HCT116 (cell line): ENCODE measurements at regions not wholly inside any gene's neighbourhood (a gene's known extent, or its start where the extent isn't known, plus 50 kb on each side); places are given as distances from the start of the nearest gene placed in this dataset.

Source experiments
- ATAC-seq: fragments of 200-7000 bp; cut with Tn5 transposase; 2 replicates; pipeline ENCODE4 v1.9.1; 2020; ENCODE audit warnings: mild to moderate bottlenecking, moderate library complexity
- BruUV-seq: library from RNA; stranded (reverse); fragments of 400-500 nt; replicated peaks from 2 replicates; lab custom pipeline; 2021; lab: Mats Ljungman, UMichigan
- CTCF ChIA-PET: fragments of 300-600 bp; sonication (Branson Sonifier 250); formaldehyde crosslinking; loops from one replicate; lab custom pipeline; 2021; ENCODE audit warnings: antibody characterized with exemption; lab: Charles Lee
- POLR2A ChIA-PET: fragments of 300-600, 350-600 bp; sonication (Branson Sonifier 250); formaldehyde crosslinking; loops from one replicate; lab custom pipeline; 2021; ENCODE audit warnings: antibody characterized with exemption; lab: Charles Lee
- RAD21 ChIA-PET, 2 experiments: fragments of 300-600 bp; sonication (Branson Sonifier 250); formaldehyde crosslinking; loops; one replicate each; lab custom pipeline; 2023; ENCODE audit warnings: low total read pairs in 2 of 2; ENCODE audit not compliant: uncharacterized antibody in 2 of 2, unreplicated experiment in 2 of 2, low non-redundant PET in 1 of 2; lab: Charles Lee
- DNase-seq: peaks from one replicate; pipeline ENCODE4 v3.0.0-alpha.2; 2010; ENCODE audit warnings: low read depth, low spot score
- H2AFZ ChIP-seq: fragments of 200-600 bp; shearing (Covaris generic), sonication (generic); 2 replicates; pipeline ENCODE4 v1.6.1; 2017; ENCODE audit warnings: low read depth, mixed run types, mixed read lengths, antibody characterized with exemption, low read length; ENCODE audit not compliant: poor library complexity, severe bottlenecking
- H3K27ac ChIP-seq: 2 replicates; pipeline ENCODE4 v1.5.1; 2012; ENCODE audit warnings: low read depth, low read length
- H3K27me3 ChIP-seq: fragments of 200-600 bp; sonication (generic); 2 replicates; pipeline ENCODE4 v1.6.1; 2016; ENCODE audit warnings: mixed run types, low read length, mixed read lengths; ENCODE audit not compliant: insufficient read depth
- H3K36me3 ChIP-seq, 2 experiments: fragments of 200-500 bp in 1 of 2; fragments of 200-600 bp in 1 of 2; sonication (Bioruptor generic) in 1 of 2; sonication (generic) in 1 of 2; 2 replicates each; pipeline versions ENCODE4 v1.5.1 to v1.6.1; 2014 to 2016; ENCODE audit warnings: low read length in 2 of 2, inconsistent platforms in 1 of 2, mixed read lengths in 1 of 2, mixed run types in 1 of 2; ENCODE audit not compliant: insufficient read depth in 2 of 2, control insufficient read depth in 1 of 2
- H3K4me1 ChIP-seq, 2 experiments: fragments of 200-600 bp in 1 of 2; sonication (generic) in 1 of 2; 2 replicates each; pipeline versions ENCODE4 v1.5.1 to v1.6.1; 2012 to 2017; ENCODE audit warnings: low read length in 2 of 2, inconsistent platforms in 1 of 2, mild to moderate bottlenecking in 1 of 2, mixed read lengths in 1 of 2, mixed run types in 1 of 2, moderate library complexity in 1 of 2; ENCODE audit not compliant: insufficient read depth in 2 of 2, control insufficient read depth in 1 of 2
- H3K4me2 ChIP-seq: fragments of 200-600 bp; sonication (generic); 2 replicates; pipeline ENCODE4 v1.6.1; 2017; ENCODE audit warnings: mixed run types, low read length, mixed read lengths
- H3K4me3 ChIP-seq, 2 experiments: fragments of 200-600 bp in 1 of 2; sonication (generic) in 1 of 2; replicated peaks in 1 of 2; 2 replicates each; pipeline ENCODE4 v1.5.1; 2011 to 2016; ENCODE audit warnings: low read length in 2 of 2, control low read depth in 1 of 2, low read depth in 1 of 2, mild to moderate bottlenecking in 1 of 2, mixed read lengths in 1 of 2, mixed run types in 1 of 2
- H3K79me2 ChIP-seq: fragments of 200-600 bp; sonication (generic); 2 replicates; pipeline ENCODE4 v1.6.1; 2017; ENCODE audit warnings: mild to moderate bottlenecking, mixed run types, low read length, moderate library complexity, mixed read lengths; ENCODE audit not compliant: insufficient read depth
- H3K9ac ChIP-seq: fragments of 200-600 bp; sonication (generic); 2 replicates; pipeline ENCODE4 v1.6.1; 2016; ENCODE audit warnings: low read length, mixed read lengths
- H3K9me2 ChIP-seq: fragments of 200-600 bp; sonication (generic), shearing (Covaris generic); 2 replicates; pipeline ENCODE4 v1.6.1; 2017; ENCODE audit warnings: mixed run types, mild to moderate bottlenecking, moderate library complexity; ENCODE audit not compliant: insufficient read depth
- H3K9me3 ChIP-seq, 2 experiments: fragments of 200-500 bp in 1 of 2; fragments of 200-600 bp in 1 of 2; sonication (Bioruptor generic) in 1 of 2; sonication (generic) in 1 of 2; 2 replicates each; pipeline ENCODE4 v1.6.1; 2014 to 2017; ENCODE audit warnings: low read length in 2 of 2, mixed read lengths in 2 of 2, inconsistent platforms in 1 of 2, low read depth in 1 of 2, mild to moderate bottlenecking in 1 of 2, mixed run types in 1 of 2, moderate library complexity in 1 of 2; ENCODE audit not compliant: control insufficient read depth in 1 of 2, insufficient read depth in 1 of 2
- H4K20me1 ChIP-seq: fragments of 200-600 bp; sonication (generic), shearing (Covaris generic); 2 replicates; pipeline ENCODE4 v1.6.1; 2017; ENCODE audit warnings: mixed run types, mild to moderate bottlenecking, moderate library complexity; ENCODE audit not compliant: insufficient read depth
- ATF3 ChIP-seq: IDR thresholded peaks from 2 replicates; pipeline ENCODE4 v1.6.1; 2012
- CBX3 ChIP-seq: IDR thresholded peaks from 2 replicates; pipeline ENCODE4 v1.6.1; 2012; ENCODE audit warnings: low read depth
- CTCF ChIP-seq, 3 experiments: fragments of 200-600 bp in 1 of 3; sonication (generic) in 1 of 3; IDR thresholded peaks in 2 of 3; conservative IDR thresholded peaks in 1 of 3; 2 replicates each; pipeline ENCODE4 v1.5.1; 2012 to 2017; ENCODE audit warnings: low read depth in 2 of 3, low read length in 2 of 3, antibody characterized with exemption in 1 of 3, borderline replicate concordance in 1 of 3, control low read depth in 1 of 3, mild to moderate bottlenecking in 1 of 3, mixed read lengths in 1 of 3, mixed run types in 1 of 3, moderate library complexity in 1 of 3; ENCODE audit not compliant: insufficient read depth in 1 of 3
- ELF1 ChIP-seq: IDR thresholded peaks from 2 replicates; pipeline ENCODE4 v1.6.1; 2012; ENCODE audit warnings: low read depth, borderline replicate concordance
- EZH2phosphoT487 ChIP-seq: fragments of 200-600 bp; IDR thresholded peaks from 2 replicates; pipeline ENCODE4 v1.6.1; 2018; ENCODE audit warnings: antibody characterized with exemption, borderline replicate concordance
- POLR2AphosphoS5 ChIP-seq: IDR thresholded peaks from 2 replicates; pipeline ENCODE4 v1.6.1; 2011; ENCODE audit warnings: mild to moderate bottlenecking, low read depth, low read length, moderate library complexity
- RAD21 ChIP-seq: IDR thresholded peaks from 2 replicates; pipeline ENCODE4 v1.6.1; 2012; ENCODE audit warnings: low read depth, mild to moderate bottlenecking
- SIN3A ChIP-seq: IDR thresholded peaks from 2 replicates; pipeline ENCODE4 v1.6.1; 2012; ENCODE audit warnings: low read depth
- SP1 ChIP-seq: IDR thresholded peaks from 2 replicates; pipeline ENCODE4 v1.6.1; 2012; ENCODE audit warnings: low read depth
- TCF7L2 ChIP-seq: IDR thresholded peaks from 2 replicates; pipeline ENCODE4 v1.7.0; 2011; ENCODE audit warnings: borderline replicate concordance, inconsistent platforms; ENCODE audit not compliant: insufficient read depth, insufficient read length; ENCODE audit errors: extremely low read depth
- YY1 ChIP-seq: IDR thresholded peaks from 2 replicates; pipeline ENCODE4 v1.6.1; 2011; ENCODE audit warnings: low read length, low read depth, moderate library complexity, mild to moderate bottlenecking; ENCODE audit not compliant: insufficient replicate concordance; ENCODE audit errors: extremely low read depth
- ZFX ChIP-seq: fragments of 450-650 bp; IDR thresholded peaks from 2 replicates; pipeline ENCODE4 v1.6.1; 2017
- intact Hi-C: fragments of 100-400 bp; cut with micrococcal nuclease; formaldehyde crosslinking; loops from 2 replicates; pipeline ENCODE4 v1.10.0; 2022

GRCh38 chr2:83594241-83595120 lies 864.6 kb downstream of the SUCLG1 start:
- no peak overlapping the region for H2AFZ ChIP-seq
- ChIA-PET CTCF (no interaction called here), RAD21 (no interaction called here), POLR2A (no interaction called here)
- H3K27me3 ChIP-seq = no peaks in the 10 kb centered on the region
- no peaks in the 10 kb centered on the region for H3K4me1 ChIP-seq
- no peaks in the 10 kb centered on the region for H3K36me3 ChIP-seq
- no peaks in the 10 kb centered on the region for H3K9me3 ChIP-seq
- H3K9ac ChIP-seq = no peak overlapping the region
- no peaks in the 10 kb centered on the region for H3K79me2 ChIP-seq
- intact Hi-C loops = no loop called here
- no peak overlapping the region for H3K4me3 ChIP-seq
- H4K20me1 ChIP-seq = no peaks in the 10 kb centered on the region
- H3K27ac ChIP-seq = no peak overlapping the region
- BruUV-seq = no TSS peak
- no peak for DNase-seq
- no peak for TF ChIP-seq TCF7L2
- no peak for TF ChIP-seq POLR2AphosphoS5
- TF ChIP-seq EZH2phosphoT487 = no peak
- no peak for TF ChIP-seq ELF1
- TF ChIP-seq ZFX = no peak
- no peak for TF ChIP-seq YY1
- no peak for TF ChIP-seq RAD21
- TF ChIP-seq SIN3A = no peak
- TF ChIP-seq CBX3 = no peak
- no peak for TF ChIP-seq ATF3
- TF ChIP-seq CTCF (IDR thresholded peaks at IDR 0.05 in 2 of 3, conservative IDR thresholded peaks at IDR 0.05 in 1 of 3; ENCODE audit: borderline replicate concordance in 1 of 3, insufficient read depth in 1 of 3, low read depth in 2 of 3, low read length in 2 of 3) = no peak
- no peak for TF ChIP-seq SP1
- TF ChIP-seq, all 23 proteins: peak for 0
- ATAC-seq = no peak
- Histone ChIP-seq H3K4me2 (no peak overlapping the region), H3K9me2 (no peaks in the 10 kb centered on the region)
